ENCODE measurements at regions not wholly inside any gene's neighbourhood (a gene's known extent, or its start where the extent isn't known, plus 50 kb on each side); places are given as distances from the start of the nearest gene placed in this dataset.

GRCh38 chr22:27679693-27680488, 121.7 kb downstream of the MN1 start:
- DNase-seq = no peak

DNA sequence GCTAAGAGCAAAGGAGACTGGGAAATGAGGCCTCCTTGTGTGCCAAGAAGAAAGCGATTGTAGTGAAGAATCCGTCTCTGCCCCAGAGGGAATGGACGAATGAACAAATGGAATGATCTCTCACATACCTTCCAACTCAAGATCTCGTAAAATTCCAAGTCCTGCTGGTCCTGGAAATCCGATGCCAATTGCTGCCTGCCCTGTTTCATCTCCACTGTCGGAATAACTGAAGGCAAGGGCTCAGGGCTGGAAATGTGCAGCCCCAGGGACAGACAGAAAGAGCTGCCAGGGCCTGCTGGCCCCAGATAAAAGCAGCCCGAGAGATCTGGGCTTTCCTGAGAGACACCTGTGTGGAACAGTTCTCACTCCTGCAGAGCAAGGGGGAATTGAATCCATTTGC, 120.9 kb downstream of the MN1 start:
- DNase-seq = no peak

DNA sequence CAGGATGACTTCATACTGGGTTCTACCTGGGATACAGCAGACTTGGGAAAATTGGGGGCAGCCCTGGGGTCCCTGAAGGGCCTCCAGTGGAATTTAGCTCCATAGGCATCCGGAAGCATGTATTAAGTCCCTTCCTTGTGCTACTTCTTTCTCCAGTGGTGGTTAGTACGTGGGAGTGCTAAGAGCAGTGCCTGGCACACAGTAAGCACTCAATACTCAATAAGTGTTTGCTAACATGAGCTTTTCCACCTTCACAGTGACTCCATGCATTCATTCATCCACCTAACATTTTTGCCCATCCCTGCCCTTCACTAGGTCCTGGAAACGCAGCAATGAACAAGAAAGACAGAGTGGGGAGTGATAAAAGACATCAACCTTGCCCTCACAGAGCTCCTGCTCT, 120.5 kb downstream of the MN1 start:
- no peak for DNase-seq

DNA sequence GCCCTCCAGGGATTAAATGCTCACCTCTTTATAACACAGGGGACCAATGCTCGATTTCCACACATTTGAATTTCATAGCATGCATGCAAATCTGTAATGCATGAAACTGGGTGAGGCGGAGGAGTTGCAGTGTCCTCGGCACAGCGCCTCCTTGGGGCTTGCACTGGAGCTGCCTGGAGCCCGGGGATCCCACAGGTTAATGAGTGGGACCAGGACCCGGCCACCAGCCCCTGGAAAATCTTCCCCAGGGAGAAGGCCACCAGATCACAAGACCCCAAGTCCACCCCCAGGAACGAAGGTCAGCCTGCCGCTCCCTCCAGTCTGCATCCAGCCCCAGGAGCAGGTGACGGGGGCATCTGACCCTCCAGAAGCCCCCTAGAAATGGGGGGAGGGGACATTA, 119.1 kb downstream of the MN1 start:
- DNase-seq = no peak

GRCh38 chr22:27684901-27685300, 116.7 kb downstream of the MN1 start:
- DNase-seq = no peak

- DNase-seq = no peak
These were observed 116.0 kb downstream of the MN1 start for GRCh38 chr22:27685515-27685914.

DNA sequence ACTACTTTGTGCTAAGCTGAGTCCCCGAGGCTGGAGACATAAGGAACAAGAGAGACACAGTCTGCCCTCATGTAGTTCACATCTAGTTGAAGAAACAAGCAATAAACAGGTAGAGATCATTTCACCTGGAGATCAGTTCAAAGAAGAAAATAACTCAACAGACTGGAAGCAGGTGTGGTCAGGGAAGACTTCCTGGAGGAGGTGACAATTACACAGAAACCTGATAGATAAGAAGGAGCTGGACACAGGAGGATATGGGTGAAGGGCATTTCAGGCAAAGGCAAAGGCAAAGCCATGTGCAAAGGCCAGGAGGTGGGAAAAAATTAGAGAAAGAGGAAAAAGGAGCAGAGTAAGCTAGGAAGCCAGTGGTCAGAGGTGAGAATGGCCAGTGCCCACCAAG, 115.6 kb downstream of the MN1 start:
- DNase-seq = no peak

- no peak for DNase-seq
These were observed 115.0 kb downstream of the MN1 start for GRCh38 chr22:27686534-27686933.

GRCh38 chr22:27687984-27688545, 113.5 kb downstream of the MN1 start:
- DNase-seq = no peak

DNA sequence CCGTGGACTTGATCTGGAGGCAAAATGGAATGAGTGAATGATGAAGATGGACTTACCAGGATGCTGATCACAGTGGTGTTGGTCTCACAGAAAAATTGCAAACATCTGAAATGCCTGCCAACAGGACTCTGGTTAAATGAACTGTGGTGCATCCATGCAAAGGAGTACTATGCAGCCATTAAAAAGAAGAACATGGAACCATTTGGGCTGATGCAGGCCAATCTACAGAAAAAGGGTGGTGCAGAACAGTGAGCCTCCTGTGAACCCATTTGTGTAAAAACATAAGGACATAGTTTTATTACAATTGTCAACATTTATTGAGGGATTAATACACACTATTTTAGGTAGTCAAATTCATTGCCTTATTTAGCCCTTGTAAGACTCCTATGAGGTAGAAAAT, 111.9 kb downstream of the MN1 start:
- no peak for DNase-seq

DNA sequence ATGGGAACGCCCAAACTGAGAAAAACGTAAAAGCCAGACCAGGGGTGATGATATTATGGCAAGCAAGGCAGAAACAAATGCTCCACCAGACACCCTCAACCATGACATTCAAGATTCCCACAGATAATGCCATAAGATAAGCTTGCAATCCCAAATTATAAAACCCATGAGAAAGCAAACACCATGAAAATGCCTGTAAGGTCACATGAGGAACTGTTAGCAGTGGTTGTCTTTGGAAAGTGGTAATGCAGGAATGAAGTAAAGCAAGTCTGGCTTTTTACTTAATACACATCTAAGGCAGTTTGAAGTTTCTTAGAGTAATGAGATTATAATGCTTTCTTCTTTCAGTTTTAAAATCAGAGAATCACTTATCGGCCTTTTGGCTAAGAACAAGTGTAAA, 111.0 kb downstream of the MN1 start:
- no peak for DNase-seq

DNA sequence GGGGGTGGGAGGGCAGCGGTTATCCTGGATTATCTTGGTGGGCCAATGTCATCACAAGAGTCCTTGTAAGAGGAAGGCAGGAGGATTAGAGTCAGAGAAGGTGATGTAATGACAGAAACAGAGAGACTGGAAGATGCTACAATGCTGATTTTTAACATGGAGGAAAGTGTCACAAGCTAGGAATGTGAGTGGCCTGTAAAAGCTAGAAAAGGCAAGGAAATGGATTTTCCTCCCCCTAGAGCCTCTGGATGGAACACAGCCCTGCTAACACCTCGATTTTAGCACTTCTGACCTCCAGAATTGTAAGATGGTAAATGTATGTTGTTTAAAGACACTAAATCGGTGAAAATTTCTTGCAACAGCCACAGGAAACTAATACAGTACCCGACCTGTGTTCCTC, 109.3 kb downstream of the MN1 start:
- DNase-seq = no peak

DNA sequence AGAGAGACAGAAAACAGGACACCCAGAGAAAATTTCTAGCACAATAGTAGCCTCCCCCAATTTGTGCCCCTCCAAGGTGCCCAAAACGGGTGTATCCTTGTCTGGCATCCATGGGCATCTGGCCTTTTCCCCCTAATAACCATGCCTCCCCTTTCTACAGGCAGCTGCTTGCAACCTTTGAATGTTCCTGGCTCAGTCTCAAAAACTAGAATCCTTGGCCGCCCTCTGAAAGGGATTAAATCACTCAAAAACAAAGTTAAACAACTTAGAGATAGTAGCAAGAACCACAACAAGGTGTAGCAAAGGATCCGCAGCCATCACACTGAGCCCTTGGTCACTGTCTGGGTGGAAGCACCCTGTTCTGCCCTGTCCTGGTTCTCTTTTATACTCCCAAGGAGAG, 105.6 kb downstream of the MN1 start:
- no peak for DNase-seq

- no peak for DNase-seq
These were observed 103.7 kb downstream of the MN1 start for GRCh38 chr22:27697888-27698287.
